Esophagus squamous epithelium (tissue), 4 donors: ENCODE measurements at regions not wholly inside any gene's neighbourhood (a gene's known extent, or its start where the extent isn't known, plus 50 kb on each side); places are given as distances from the start of the nearest gene placed in this dataset.

Experiments used
- CTCF ChIP-seq, 6 experiments: fragments of 450-650 bp in 4 of 6; fragments of 200-600 bp in 2 of 6; sonication (generic) in 2 of 6; IDR thresholded peaks; one replicate each; pipeline ENCODE4 v1.5.1; 2016 to 2019; ENCODE audit warnings: antibody characterized with exemption in 6 of 6, mild to moderate bottlenecking in 4 of 6, moderate library complexity in 4 of 6
- POLR2A ChIP-seq, 4 donors: fragments of 450-650 bp; IDR thresholded peaks; one replicate each; pipeline ENCODE4 v1.6.1; 2017; ENCODE audit warnings: antibody characterized with exemption in 4 of 4, mild to moderate bottlenecking in 4 of 4, moderate library complexity in 3 of 4

- TF ChIP-seq CTCF (IDR thresholded peaks at IDR 0.05), result no peak
- no peak for TF ChIP-seq POLR2A (IDR thresholded peaks at IDR 0.05)
Observed at GRCh38 chr7:101757879-101758278, 59.5 kb upstream of the CUX1 start.
